Urothelium cell line (cell line): ENCODE measurements at regions not wholly inside any gene's neighbourhood (a gene's known extent, or its start where the extent isn't known, plus 50 kb on each side); places are given as distances from the start of the nearest gene placed in this dataset.
A peak's percentile ranks its signal among the peaks of the same experiment; 100 is the strongest.

Experiments used
- DNase-seq: peaks from one replicate; pipeline ENCODE4 v3.0.0; 2011; ENCODE audit warnings: low spot score, mixed read lengths
- FAIRE-seq: peaks from 2 replicates; lab custom pipeline; 2011; peaks lifted over from hg19 to GRCh38; lab: Jason Lieb, UNC

- FAIRE-seq (no peak), DNase-seq (no peak)
These were observed 490.2 kb upstream of the KLHL29 start for GRCh38 chr2:22894761-22895160.

DNA sequence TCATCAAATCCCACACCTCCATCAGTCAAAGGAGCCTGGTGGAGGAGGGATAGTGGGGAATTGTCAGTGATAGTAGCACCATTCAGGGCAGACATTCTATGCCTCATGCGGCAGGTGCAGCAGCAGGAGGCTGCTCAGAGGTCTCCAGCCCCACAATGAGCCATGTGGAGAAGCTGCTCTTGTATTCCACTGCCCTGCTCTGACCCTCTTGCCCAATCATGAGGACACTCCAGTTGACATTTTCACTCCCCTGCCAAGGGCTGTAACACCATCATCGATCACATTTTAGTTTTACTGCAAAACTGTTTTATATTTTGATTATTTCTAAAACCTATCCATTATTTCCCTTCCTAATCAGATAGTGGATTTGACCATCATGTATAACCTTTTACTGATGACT is 487.6 kb upstream of the KLHL29 start:
- FAIRE-seq: peak; percentile 42
- DNase-seq: no peak

- no peak for FAIRE-seq
- no peak for DNase-seq
These were observed 484.3 kb upstream of the KLHL29 start for GRCh38 chr2:22900674-22901073.

DNA sequence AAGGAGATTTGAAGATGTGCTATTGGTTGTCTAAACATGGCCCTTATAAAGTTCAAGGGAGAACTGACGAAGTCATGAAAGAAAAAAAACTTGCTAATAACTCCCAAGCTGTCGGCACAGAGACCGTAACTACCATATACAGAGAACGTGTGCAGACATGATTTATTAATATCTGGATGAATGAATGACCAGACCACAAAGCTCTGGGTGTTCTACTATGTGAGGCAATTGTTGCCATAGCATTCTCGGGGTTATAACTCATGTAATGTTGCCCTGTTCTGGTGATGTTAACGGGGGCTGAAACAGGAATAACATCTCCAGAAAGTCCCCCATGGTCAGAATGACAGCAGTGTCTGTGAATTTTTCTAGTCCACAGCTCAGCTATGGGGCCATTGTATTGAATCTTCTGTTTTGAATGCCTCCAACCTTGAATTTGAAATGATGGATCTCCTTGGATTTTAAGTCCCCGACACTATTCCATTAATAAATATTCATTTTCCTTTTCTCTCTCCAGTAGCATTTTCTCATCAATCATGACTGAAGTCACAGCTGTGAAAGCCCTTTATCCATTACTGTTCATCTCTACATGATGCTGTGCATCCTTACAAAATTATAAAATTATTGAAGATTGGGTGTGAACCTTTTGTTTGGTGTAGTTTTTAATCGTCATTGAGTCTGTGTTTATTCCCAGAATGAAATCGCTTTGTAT is 483.4 kb upstream of the KLHL29 start:
- FAIRE-seq (no peak), DNase-seq (no peak)

DNA sequence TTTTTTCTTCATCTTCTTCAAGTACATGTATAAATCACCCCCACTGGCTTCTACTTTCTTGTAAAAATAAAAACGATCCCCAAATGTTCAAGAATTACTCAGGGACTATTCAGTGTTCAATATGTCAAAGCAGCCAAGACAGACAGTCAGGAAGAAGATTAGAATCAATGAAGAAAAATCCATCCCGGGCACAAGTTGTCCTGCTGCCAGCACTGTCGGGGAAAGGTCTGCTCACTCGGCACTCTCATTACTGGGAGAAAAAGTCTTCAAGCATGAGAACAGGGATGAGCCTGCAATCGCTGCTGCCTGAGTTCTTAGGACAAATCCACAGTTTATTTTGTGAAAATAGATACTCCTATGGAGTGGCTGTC is 482.8 kb upstream of the KLHL29 start:
- FAIRE-seq (no peak), DNase-seq (no peak)

- no peak for DNase-seq
- no peak for FAIRE-seq
These were observed 482.3 kb upstream of the KLHL29 start for GRCh38 chr2:22902662-22903165.

GRCh38 chr2:22903616-22904015 is 481.4 kb upstream of the KLHL29 start:
- FAIRE-seq: no peak

GRCh38 chr2:22904126-22904684 is 480.8 kb upstream of the KLHL29 start:
- FAIRE-seq (no peak), DNase-seq (peak; percentile 43)

More at GRCh38 chr2:22903616-22904015, 481.4 kb upstream of the KLHL29 start:
- no peak for DNase-seq

- DNase-seq (no peak), FAIRE-seq (no peak)
These were observed 477.6 kb upstream of the KLHL29 start for GRCh38 chr2:22907330-22907729.

- no peak for DNase-seq
These were observed 472.6 kb upstream of the KLHL29 start for GRCh38 chr2:22912398-22912797.

GRCh38 chr2:22929998-22930397 is 455.0 kb upstream of the KLHL29 start:
- FAIRE-seq: no peak
- no peak for DNase-seq

More at GRCh38 chr2:22912398-22912797, 472.6 kb upstream of the KLHL29 start:
- no peak for FAIRE-seq

- no peak for FAIRE-seq
- DNase-seq: no peak
These were observed 454.2 kb upstream of the KLHL29 start for GRCh38 chr2:22930781-22931180.

GRCh38 chr2:22932288-22932687 is 452.7 kb upstream of the KLHL29 start:
- DNase-seq (no peak), FAIRE-seq (no peak)

DNA sequence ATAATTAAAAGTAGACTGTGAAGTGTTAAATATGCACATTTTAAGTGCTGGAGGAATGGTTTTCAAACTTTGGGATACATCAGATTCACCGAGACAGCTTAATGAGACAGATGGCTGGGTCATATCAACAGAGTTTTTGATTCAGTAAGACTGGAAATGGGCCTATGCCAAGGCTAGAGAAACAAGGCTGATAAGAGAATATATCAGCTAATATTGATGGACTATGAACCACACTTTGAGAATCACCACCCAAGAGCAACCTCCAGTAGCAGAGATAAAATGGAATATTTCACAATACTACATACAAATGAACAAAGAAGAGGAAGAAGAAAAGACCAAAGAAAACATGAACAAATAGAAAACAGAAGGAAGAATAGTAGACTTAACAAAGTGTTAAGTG is 450.2 kb upstream of the KLHL29 start:
- DNase-seq (no peak), FAIRE-seq (no peak)

DNA sequence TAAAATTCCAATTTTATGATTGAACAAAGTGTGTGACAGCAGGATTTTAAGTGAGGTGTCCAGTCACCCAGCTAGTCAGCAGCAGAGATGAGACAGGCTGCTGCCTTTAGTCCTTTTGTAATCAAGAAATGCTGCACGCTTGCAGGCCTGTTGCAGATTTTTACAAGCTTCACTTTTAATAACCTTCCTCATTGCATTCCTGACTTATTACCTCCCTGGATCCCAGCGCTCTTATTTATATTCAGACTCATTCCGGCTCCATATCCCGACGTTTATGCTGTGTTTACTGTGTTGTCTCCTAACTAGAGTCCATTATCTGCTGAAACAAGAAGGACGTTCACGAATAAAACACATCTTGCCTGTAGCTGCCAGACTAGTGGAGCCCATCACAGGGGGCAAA is 442.5 kb upstream of the KLHL29 start:
- no peak for DNase-seq
- FAIRE-seq: no peak

- DNase-seq (no peak), FAIRE-seq (no peak)
These were observed 440.8 kb upstream of the KLHL29 start for GRCh38 chr2:22944143-22944542.

GRCh38 chr2:22946553-22946952 is 438.4 kb upstream of the KLHL29 start:
- FAIRE-seq (no peak), DNase-seq (no peak)

GRCh38 chr2:22947741-22948140 is 437.2 kb upstream of the KLHL29 start:
- FAIRE-seq (no peak), DNase-seq (no peak)

DNA sequence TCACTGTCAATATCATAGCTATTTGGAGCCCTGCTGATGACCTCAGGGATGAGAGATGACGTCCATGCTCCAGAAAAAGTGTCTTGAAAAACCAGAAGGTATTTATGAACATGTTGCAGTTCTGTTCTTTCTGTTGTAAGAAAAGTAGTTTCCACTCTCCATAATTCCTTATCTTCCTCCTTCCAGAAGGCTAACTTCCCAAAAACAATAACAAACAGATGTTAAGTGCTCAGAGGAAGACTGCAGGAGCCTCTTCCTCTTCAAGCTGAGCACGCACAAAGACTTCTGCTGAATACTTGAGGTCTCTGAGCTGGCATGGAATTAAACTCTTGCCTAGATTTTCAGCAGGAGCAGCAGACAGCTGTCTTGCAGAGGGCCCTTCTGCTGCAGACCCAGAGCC is 434.5 kb upstream of the KLHL29 start:
- FAIRE-seq: no peak

DNA sequence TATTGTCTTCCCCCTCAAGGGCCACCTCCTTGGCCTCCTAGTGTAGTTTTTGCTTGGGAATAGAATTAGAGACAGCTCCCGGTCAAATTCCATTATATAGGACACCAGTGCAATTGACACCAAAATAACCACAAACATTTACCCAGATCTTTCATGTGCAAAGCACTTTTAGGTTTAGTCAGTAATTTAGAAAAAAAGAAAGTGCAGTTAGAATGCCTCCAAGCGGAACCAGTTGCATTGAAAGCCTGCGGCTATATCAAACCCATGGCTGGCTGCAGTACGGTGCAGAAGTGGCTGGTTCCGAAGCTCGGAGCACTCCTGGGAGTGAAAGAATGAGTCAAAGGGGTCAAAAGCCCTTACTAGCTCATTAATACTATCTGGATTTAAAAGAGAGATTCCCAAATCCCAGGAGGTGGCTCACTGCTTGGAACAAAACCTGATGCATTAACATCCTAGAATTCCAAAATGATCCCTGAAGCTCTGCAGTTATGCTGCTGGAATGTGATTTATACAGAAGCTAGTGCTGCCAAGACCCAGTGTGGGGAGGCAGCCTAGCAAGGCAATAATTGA is 432.2 kb upstream of the KLHL29 start:
- FAIRE-seq (no peak), DNase-seq (no peak)

More for the DNA sequence above, 434.5 kb upstream of the KLHL29 start:
- no peak for DNase-seq

DNA sequence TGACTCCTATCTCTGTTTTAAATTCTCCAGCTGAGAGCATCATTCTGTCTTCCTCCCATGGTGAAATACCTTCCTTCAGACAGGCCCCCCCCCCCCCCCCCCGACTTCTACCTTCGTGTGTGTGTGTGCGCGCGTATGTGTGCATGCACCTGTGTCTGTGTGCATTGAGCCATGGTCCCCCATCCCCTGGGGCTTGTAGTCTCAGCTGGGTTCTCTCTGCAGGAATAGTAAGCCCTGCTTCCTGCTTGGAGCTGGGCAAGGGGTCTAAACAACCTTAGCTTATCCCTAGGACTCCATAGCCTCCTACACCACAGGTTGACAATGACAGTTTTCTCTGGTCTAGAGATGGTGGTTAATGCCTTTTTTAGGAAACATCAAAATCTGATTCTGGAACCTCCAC is 427.5 kb upstream of the KLHL29 start:
- FAIRE-seq (no peak), DNase-seq (no peak)

DNA sequence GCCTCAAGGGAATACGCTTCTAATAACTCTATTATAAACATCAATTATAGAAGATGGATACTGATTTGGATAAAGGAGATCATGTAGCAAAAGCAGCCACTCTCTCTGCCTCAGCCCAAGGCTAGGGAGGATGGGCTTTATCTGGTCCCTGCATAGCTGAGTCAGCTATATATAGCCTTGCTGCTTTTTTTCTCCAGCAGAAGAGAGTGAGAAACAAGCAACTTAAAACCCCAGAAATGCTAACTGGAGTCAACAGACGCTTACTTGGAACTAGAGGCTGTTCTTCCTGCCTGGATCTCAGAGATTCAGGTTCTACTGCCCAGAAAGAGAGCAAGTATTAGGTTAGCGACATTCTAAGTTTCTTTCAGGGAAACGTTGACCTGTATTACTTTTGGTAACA is 426.7 kb upstream of the KLHL29 start:
- DNase-seq (no peak), FAIRE-seq (no peak)
